ENCODE measurements at regions not wholly inside any gene's neighbourhood (a gene's known extent, or its start where the extent isn't known, plus 50 kb on each side); places are given as distances from the start of the nearest gene placed in this dataset.

- TF ChIP-seq STAT6 (CRISPR knock-in tag; IDR thresholded peaks at IDR 0.05) = no peak
- TF ChIP-seq ATF3 (IDR thresholded peaks at IDR 0.05) = peak; percentile 75
- TF ChIP-seq ATF3 (CRISPR knock-in tag; conservative IDR thresholded peaks at IDR 0.05) = no peak
- TF ChIP-seq BACH1 (tag; IDR thresholded peaks at IDR 0.05) = no peak
- TF ChIP-seq RAD21 (CRISPR knock-in tag; conservative IDR thresholded peaks at IDR 0.05 in 1 of 2, IDR thresholded peaks at IDR 0.05 in 1 of 2) = no peak
- no peak for TF ChIP-seq ZFP91 (CRISPR knock-in tag; IDR thresholded peaks at IDR 0.05)
- no peak for TF ChIP-seq CSDE1 (IDR thresholded peaks at IDR 0.05)
- peak; percentile 72 for TF ChIP-seq CCNT2 (IDR thresholded peaks at IDR 0.05; ENCODE audit: borderline replicate concordance, extremely low read depth, insufficient read length, low read depth, low read length)
- peak; percentile 95 for TF ChIP-seq CBFA2T2 (conservative IDR thresholded peaks at IDR 0.05)
- peak; percentile 77 for TF ChIP-seq GATA2 (CRISPR knock-in tag; IDR thresholded peaks at IDR 0.05)
- TF ChIP-seq ZNF507 (tag; conservative IDR thresholded peaks at IDR 0.05) = no peak
- 0 out of 2 replicates have a peak, but pooled peaks have one; percentile 48 for TF ChIP-seq DPF2 (IDR thresholded peaks at IDR 0.05)
- TF ChIP-seq ATF1 (CRISPR knock-in tag; IDR thresholded peaks at IDR 0.05) = no peak
- 0 out of 2 replicates have a peak, but pooled peaks have one; percentile 29 for TF ChIP-seq ATF1 (tag; IDR thresholded peaks at IDR 0.05)
- TF ChIP-seq HIVEP1 (CRISPR knock-in tag; IDR thresholded peaks at IDR 0.05) = no peak
- TF ChIP-seq PHB2 (IDR thresholded peaks at IDR 0.05; ENCODE audit: low read depth) = no peak
- TF ChIP-seq ZNF584 (CRISPR knock-in tag; IDR thresholded peaks at IDR 0.05; ENCODE audit: low read depth) = no peak
- no peak for TF ChIP-seq SRSF3 (IDR thresholded peaks at IDR 0.05; ENCODE audit: insufficient read depth, low read length)
- no peak for TF ChIP-seq ILF3 (IDR thresholded peaks at IDR 0.05; ENCODE audit: borderline replicate concordance)
- no peak for TF ChIP-seq CBX1 (IDR thresholded peaks at IDR 0.05; ENCODE audit: low read depth)
- TF ChIP-seq CEBPB (tag; IDR thresholded peaks at IDR 0.05) = no peak
- no peak for TF ChIP-seq HINFP (tag; conservative IDR thresholded peaks at IDR 0.05; ENCODE audit: low read depth)
- TF ChIP-seq HEY1 (CRISPR knock-in tag; IDR thresholded peaks at IDR 0.05; ENCODE audit: borderline replicate concordance) = no peak
Measured at GRCh38 chr1:202067188-202067974, 55.3 kb upstream of the GPR37L1 start (continued).

Measured in K562 (cell line).